Retina (tissue), 1 donor: ENCODE measurements at regions not wholly inside any gene's neighbourhood (a gene's known extent, or its start where the extent isn't known, plus 50 kb on each side); places are given as distances from the start of the nearest gene placed in this dataset.

Source experiments
- DNase-seq: peaks from one replicate; pipeline ENCODE4 v3.0.0-alpha.2; 2016

DNA sequence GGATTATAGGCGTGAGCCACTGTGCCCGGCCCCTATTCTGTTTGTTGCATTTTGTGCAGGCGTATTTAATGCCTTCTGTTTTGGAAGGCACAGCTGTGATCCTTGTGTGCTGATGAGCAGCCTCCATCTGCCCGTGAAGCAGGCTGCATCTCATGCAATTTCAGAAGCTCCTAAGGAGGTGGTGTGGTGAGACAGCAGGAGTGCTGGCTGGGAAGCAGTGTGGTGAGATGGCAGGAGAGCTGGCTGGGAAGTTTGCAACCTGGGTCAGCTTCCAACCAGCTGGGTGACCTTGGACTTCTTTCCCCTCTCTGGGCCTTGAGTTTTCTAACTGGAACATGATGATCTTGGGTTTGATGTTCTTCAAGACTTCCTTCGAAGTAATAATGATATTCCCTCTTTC lies 525.1 kb downstream of the TBC1D22A start:
- DNase-seq: no peak

DNA sequence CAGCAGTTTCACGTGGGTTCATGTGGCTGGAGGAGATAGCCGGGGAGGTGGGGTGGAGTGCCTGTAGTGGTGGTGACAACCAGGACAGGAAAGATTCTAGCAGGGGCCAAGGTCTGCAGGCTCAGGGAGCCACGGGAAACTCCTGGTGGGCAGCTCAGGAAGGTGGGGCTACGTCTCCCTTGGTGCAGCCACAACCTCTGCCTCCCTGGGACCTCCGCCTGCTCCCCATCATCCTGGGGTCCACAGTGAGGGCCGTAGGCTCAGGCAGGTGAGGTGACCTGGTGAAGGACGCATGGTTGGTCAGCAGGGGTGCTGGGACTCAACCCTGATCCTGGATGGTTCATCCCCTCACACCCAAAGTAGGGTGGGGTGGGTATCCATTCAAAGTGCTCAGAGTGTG lies 524.1 kb downstream of the TBC1D22A start:
- DNase-seq: no peak

GRCh38 chr22:47285981-47286380 lies 523.5 kb downstream of the TBC1D22A start:
- no peak for DNase-seq

GRCh38 chr22:47284822-47285221 lies 522.4 kb downstream of the TBC1D22A start:
- no peak for DNase-seq

GRCh38 chr22:47284360-47284759 lies 521.9 kb downstream of the TBC1D22A start:
- no peak for DNase-seq

GRCh38 chr22:47283616-47284270 lies 521.3 kb downstream of the TBC1D22A start:
- no peak for DNase-seq

GRCh38 chr22:47282851-47283250 lies 520.4 kb downstream of the TBC1D22A start:
- no peak for DNase-seq

DNA sequence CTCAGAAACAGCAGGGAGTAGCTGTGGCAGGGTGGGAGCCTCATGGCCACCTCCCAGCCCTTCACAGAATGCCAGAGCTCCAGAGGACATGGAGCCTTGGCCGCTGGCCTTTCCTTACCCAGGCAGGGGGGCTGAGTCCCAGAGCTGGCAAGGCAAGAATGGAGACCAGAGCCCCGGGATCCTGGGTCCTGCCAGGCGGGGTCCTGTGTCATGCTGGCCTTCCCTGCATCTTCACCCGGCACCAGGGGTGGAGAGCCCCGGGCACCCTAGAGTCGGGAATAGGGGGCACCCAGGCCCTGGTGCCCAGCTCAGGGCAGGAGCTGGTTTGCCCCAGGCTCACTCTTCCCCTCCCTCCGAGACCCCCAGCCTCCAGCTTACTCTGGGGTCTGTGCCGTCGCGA lies 519.9 kb downstream of the TBC1D22A start:
- DNase-seq: no peak

- no peak for DNase-seq
Observed at GRCh38 chr22:47281126-47282106, 519.0 kb downstream of the TBC1D22A start.

GRCh38 chr22:47280301-47280700 lies 517.9 kb downstream of the TBC1D22A start:
- no peak for DNase-seq

- no peak for DNase-seq
Observed at GRCh38 chr22:47279746-47280145, 517.3 kb downstream of the TBC1D22A start.

- DNase-seq: no peak
Observed at GRCh38 chr22:47279337-47279736, 516.9 kb downstream of the TBC1D22A start.

DNA sequence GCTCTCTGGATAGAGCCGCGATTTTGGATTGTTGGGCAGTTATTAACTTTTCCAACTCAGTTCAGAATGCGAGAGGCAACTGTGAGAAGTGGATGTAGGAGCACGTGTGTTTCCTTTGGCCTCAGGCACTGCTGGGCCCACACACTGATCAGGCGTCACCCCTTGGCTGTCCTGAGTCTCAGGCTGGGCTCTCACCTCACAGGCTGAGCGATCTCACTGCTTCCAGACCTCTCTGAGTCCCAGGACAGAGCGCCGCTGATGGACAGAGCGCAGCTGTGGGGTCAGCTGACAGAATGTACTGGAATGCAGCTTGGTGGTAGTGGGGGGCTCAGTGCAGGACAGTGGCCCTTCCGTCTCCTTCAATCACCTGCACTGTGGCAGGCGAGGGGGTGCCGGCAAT lies 516.2 kb downstream of the TBC1D22A start:
- DNase-seq: no peak

DNA sequence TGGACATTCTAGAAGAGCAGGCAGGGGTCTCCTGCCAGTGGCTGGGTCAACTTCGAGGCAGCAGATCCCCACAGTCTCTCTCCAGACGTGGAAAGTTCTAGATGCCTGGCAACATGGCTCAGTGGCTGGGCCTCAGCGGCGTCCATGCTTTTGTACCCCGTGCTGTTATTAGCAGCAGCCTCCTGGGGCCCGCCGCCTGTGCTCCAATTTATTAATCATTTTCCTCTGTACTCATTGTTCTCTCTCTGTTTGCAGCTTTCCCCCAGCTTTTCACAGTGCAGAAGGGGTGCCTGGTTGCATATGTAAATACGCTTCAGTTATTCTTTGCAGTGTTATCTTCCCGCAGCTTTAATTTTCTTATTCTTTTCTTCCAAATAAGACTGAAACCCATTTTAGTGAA lies 515.1 kb downstream of the TBC1D22A start:
- no peak for DNase-seq

DNA sequence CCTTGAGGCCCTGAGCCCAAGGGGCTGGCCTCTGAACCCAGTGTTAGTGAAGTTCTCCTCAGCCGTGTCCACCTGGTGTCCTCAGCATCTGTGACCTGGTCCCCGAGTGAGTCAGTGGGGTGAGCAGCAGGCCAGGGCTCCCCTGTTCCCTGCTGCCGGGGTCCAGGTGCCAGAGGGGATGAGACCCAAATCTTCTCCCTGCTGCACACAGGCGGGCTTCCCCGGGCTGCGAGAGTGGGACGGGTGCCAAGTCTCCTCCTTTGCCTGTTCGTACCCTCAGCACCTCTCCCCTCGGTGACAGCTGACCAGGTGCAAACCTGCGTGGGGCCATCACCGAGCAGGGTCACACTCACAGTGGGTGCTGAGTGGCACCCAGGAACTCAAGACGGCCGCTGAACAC lies 514.5 kb downstream of the TBC1D22A start:
- DNase-seq: no peak

DNA sequence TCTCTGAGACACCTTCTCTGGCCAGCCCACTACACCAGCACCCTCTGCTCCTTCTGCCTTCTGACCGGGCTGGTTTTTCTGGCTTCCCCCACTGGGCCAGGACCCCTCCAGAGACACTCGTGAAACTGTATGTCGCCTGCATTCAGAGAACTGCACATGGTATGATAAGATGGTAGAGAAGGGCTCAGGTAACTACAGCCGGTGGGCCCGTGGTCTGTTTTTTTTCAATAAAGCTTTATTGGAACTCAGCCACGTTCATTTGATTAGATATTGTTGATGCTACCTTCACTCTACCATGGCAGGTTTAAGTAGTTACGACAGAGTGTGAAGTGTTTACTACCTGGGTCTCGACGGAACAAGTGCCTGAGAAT lies 514.0 kb downstream of the TBC1D22A start:
- no peak for DNase-seq

DNA sequence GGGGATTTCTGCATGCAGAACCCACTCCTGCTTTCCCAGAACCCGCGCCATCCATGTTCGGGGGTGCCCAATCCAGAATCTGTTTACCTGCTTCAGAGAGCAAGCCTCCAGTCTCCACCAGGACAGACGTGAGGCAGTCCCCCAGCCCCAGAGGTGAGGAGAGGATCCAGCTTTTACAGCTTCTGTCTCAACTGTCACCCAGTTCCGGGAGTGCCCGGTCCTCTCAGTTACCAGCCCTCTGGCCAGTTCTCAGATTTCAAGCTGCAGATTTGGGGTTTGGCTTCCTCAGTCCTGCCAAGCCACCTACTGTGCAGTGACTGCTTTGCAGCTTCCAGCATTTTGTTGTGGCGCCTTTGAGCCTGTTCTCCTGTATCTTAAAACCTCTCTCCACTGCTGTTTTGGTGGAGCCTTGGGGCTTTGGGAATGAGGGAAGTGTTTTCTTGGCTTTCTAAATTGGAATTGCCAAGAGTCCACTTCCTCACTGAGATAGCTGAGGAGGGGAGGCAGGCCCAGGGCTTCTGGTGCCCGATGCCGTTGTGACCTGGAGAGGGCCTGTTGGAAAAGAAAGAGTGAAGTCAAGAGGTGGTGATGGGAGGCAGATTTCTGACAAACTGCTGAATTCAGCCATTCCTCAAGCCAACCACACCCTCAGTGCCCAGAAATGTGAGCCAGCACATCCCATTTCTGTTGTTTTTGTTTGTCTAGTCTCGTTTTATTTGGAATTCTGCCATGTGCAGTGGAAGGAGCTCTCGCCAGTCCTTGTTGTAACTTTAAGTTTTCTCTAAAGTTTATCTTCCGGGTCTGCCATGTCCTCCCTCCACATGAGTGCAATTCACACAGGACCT lies 513.4 kb downstream of the TBC1D22A start:
- DNase-seq: no peak

DNA sequence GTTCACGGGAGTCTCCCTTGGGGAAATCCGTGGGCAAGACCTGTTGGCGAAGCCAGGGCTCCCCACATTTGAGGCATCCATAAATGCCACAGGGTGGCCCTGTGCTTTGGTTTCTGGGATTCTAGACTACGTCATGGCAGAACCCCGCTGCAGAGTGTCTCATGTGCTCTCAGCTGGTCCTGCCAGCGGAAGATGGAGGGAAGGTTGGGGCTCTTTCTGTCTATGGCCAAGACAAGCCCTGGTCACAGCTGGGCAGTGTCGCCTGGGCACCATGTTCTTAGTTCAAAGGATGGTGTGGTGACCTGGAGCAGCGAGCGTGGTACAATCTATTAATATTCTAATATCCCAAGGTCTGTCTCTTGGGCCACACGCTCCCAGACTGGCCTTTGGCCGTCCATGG lies 511.7 kb downstream of the TBC1D22A start:
- DNase-seq: no peak

- no peak for DNase-seq
Observed at GRCh38 chr22:47270463-47271135, 508.1 kb downstream of the TBC1D22A start.

DNA sequence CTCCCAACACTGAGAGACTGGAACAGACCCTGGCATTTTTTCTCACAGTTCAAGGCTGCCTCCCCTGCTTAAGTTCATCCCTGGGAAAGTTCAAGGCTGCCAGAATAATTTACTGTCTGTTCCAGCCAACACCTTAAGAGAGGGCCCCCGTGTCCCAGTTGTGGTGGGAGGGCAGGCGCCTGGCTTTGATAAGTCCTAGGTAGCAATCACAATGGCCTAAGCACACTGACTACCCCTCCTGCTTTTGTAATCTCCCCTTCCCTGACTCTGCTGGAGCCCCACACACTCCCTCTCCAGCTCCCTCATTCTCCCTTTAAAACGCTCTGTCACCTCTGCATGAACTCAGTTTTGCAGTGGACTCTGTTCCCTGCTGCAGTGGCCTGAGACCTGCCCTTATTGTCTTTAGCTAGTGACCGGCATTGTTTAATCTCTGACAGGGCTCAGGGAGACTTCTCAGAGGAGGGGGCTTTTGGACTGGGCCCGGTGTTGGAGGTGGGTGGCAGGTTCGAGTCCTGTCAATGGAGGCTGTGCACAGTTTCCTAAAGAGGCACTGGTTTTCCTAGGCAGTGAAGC lies 507.2 kb downstream of the TBC1D22A start:
- DNase-seq: no peak

DNA sequence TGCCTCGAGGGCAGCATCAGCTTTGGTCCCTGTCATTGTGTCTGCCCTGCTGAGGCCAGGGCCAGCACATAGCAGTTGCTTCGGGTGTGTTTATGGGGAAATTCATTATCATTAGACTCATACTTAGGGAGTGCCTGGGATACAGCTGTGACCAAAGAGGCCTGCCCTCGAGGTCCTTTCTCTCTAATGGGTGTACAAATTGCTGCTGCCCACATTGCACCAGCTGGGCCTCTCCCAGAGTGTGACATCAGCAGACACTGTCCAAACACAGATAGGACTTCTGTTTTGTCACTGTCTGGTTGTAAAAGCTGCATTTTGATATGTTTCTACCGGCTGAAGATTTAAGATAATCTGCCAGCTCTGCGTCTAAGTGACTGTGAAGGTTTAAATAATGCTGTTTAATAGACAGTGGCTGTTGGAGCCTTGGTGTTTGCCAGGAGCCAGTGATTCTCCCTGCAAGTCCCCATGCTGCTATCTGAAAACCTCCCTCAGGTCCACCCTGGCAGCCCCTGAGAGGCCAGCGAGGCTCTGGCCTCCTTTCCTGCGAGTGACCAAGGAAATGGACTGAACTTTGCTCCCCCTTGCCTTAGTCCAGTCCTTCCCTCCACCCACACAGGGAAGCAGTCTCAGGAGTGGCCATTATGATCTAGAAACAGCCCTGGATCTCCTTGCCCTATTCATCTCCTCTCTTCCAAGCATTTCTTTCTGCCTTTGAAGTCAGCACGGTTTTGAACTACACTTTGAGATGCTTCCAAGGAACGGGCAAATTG lies 505.2 kb downstream of the TBC1D22A start:
- no peak for DNase-seq

DNA sequence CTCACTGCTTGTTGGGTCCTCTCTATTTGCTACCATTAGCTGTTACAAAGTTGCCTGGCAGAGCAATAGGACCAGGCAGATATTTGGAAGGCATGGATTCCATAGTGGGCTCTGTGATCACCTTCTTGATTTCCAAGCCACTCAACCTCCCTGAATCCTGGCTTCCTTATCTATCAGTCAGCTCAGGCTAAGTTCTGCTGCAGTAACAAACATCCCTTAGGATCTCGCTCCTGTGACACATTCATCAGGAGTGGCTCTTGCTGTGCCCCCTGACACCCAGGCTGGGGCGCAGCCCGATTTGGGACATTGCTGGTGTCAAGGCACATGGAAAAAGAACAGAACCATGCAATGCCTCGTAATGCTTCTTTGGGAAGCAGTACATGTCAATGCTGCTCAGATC lies 503.9 kb downstream of the TBC1D22A start:
- DNase-seq: no peak
